WTC11 (cell line): ENCODE measurements at regions not wholly inside any gene's neighbourhood (a gene's known extent, or its start where the extent isn't known, plus 50 kb on each side); places are given as distances from the start of the nearest gene placed in this dataset.

Experiments
- ATAC-seq: fragments of 200-7000 bp; cut with Tn5 transposase; 2 replicates; pipeline ENCODE4 v1.10.0; 2021; ENCODE audit warnings: mild to moderate bottlenecking, moderate library complexity
- CTCF ChIA-PET: fragments of 300-600 bp; sonication (Branson Sonifier 250); formaldehyde crosslinking; loops from one replicate; lab custom pipeline; 2021; ENCODE audit warnings: antibody characterized with exemption; lab: Charles Lee
- POLR2A ChIA-PET: fragments of 350-600 bp; sonication (Branson Sonifier 250); formaldehyde crosslinking; loops from one replicate; lab custom pipeline; 2021; ENCODE audit warnings: antibody characterized with exemption; lab: Charles Lee
- DNase-seq: peaks from one replicate; pipeline ENCODE4 v3.0.0; 2021; ENCODE audit warnings: low spot score
- H3K27ac Mint-ChIP-seq: 2 replicates; pipeline ENCODE4 v1.8.0; 2021; ENCODE audit warnings: mixed read lengths
- H3K27me3 Mint-ChIP-seq: 2 replicates; pipeline ENCODE4 v1.8.0; 2021; ENCODE audit warnings: low read depth, mild to moderate bottlenecking, moderate library complexity, mixed read lengths
- H3K36me3 Mint-ChIP-seq: 2 replicates; pipeline ENCODE4 v1.8.0; 2021; ENCODE audit warnings: mixed read lengths
- H3K4me1 Mint-ChIP-seq: 2 replicates; pipeline ENCODE4 v1.8.0; 2022; ENCODE audit warnings: mixed read lengths
- H3K4me3 Mint-ChIP-seq: 2 replicates; pipeline ENCODE4 v1.8.0; 2021; ENCODE audit warnings: mild to moderate bottlenecking, moderate library complexity, mixed read lengths
- H3K9me3 Mint-ChIP-seq: 2 replicates; pipeline ENCODE4 v1.8.0; 2021; ENCODE audit warnings: mixed read lengths
- AFF4 ChIP-seq: sonication (generic); formaldehyde crosslinking; IDR thresholded peaks from 2 replicates; pipeline ENCODE4 v1.8.1; 2023; ENCODE audit warnings: mild to moderate bottlenecking, missing genetic modification reagents, borderline replicate concordance
- ARID4B ChIP-seq: sonication (generic); formaldehyde crosslinking; IDR thresholded peaks from 2 replicates; pipeline ENCODE4 v1.8.0; 2023; ENCODE audit warnings: missing genetic modification reagents, mild to moderate bottlenecking, borderline replicate concordance
- CREB1 ChIP-seq: sonication (generic); formaldehyde crosslinking; IDR thresholded peaks from 2 replicates; pipeline ENCODE4 v1.8.0; 2023; ENCODE audit warnings: mild to moderate bottlenecking, missing genetic modification reagents
- KAT7 ChIP-seq: sonication (generic); formaldehyde crosslinking; IDR thresholded peaks from 2 replicates; pipeline ENCODE4 v1.8.1; 2023; ENCODE audit warnings: missing genetic modification reagents, mild to moderate bottlenecking, borderline replicate concordance
- MAX ChIP-seq: sonication (generic); formaldehyde crosslinking; IDR thresholded peaks from 2 replicates; pipeline ENCODE4 v1.8.0; 2022; ENCODE audit warnings: mild to moderate bottlenecking, missing genetic modification reagents
- ZMAT4 ChIP-seq: fragments of 250-450 bp; sonication (Bioruptor Pico); IDR thresholded peaks from 2 replicates; pipeline ENCODE4 v1.9.0; 2021; ENCODE audit warnings: mild to moderate bottlenecking
- ZNF121 ChIP-seq: sonication (generic); formaldehyde crosslinking; IDR thresholded peaks from 2 replicates; pipeline ENCODE4 v1.8.0; 2023; ENCODE audit warnings: missing genetic modification reagents
- ZNF281 ChIP-seq: sonication (generic); formaldehyde crosslinking; IDR thresholded peaks from 2 replicates; pipeline ENCODE4 v1.8.0; 2023; ENCODE audit warnings: mild to moderate bottlenecking, missing genetic modification reagents
- ZNF423 ChIP-seq: fragments of 250-450 bp; sonication (Bioruptor Pico); IDR thresholded peaks from 2 replicates; pipeline ENCODE4 v2.1.2; 2022; ENCODE audit warnings: mild to moderate bottlenecking, moderate library complexity

GRCh38 chr16:85418978-85419491, 194.1 kb upstream of the GSE1 start:
- POLR2A ChIA-PET: no interaction called here
- Mint-ChIP-seq H3K9me3 (no peaks in the 10 kb centered on the region), H3K4me1 (peaks cover 26% of the 10 kb centered on the region), H3K4me3 (no peak overlapping the region), H3K27ac (no peak overlapping the region), H3K27me3 (no peaks in the 10 kb centered on the region), H3K36me3 (no peaks in the 10 kb centered on the region)
- peak; percentile 28 for DNase-seq
- no peak for TF ChIP-seq MAX (CRISPR knock-in tag)
- ATAC-seq: no peak
- CTCF ChIA-PET: interaction anchor here (0.8 to 7.9 kb wide), 19 partner anchors 9 to 304 kb away, joined by 3 to 229 read pairs (median 9); partner anchors contain the start of gene GSE1

GRCh38 chr16:85419503-85420408, 193.4 kb upstream of the GSE1 start:
- ChIA-PET POLR2A (interaction anchor here (1.4 kb wide), 1 partner anchor 17 kb away, joined by 4 read pairs; no protein-coding TSS in a partner anchor), CTCF (interaction anchor here (0.5 to 7.9 kb wide), 64 partner anchors 9 to 333 kb away, joined by 3 to 229 read pairs (median 5); partner anchors contain the start of genes GINS2 and GSE1)
- Mint-ChIP-seq H3K27me3 (no peaks in the 10 kb centered on the region), H3K27ac (no peak overlapping the region), H3K4me1 (peaks cover 26% of the 10 kb centered on the region), H3K36me3 (no peaks in the 10 kb centered on the region), H3K4me3 (no peak overlapping the region), H3K9me3 (no peaks in the 10 kb centered on the region)
- TF ChIP-seq ZNF121 (CRISPR knock-in tag) (peak; percentile 66), ZNF281 (CRISPR knock-in tag) (no peak)
- DNase-seq (peak; percentile 8), ATAC-seq (no peak)

GRCh38 chr16:85420501-85421337, 192.4 kb upstream of the GSE1 start:
- Mint-ChIP-seq H3K4me3 (no peak overlapping the region), H3K36me3 (no peaks in the 10 kb centered on the region), H3K27ac (no peak overlapping the region), H3K4me1 (peaks cover 26% of the 10 kb centered on the region), H3K27me3 (no peaks in the 10 kb centered on the region), H3K9me3 (no peaks in the 10 kb centered on the region)
- CTCF ChIA-PET: interaction anchor here (0.5 to 7.9 kb wide), 79 partner anchors 8 to 334 kb away, joined by 3 to 229 read pairs (median 5); partner anchors contain the start of genes GINS2 and GSE1
- DNase-seq (peak; percentile 73), ATAC-seq (peak; percentile 27)
- POLR2A ChIA-PET: interaction anchor here (1.4 kb wide), 1 partner anchor 18 kb away, joined by 4 read pairs; no protein-coding TSS in a partner anchor
- TF ChIP-seq ARID4B (no peak), CREB1 (no peak), ZNF121 (CRISPR knock-in tag) (0 out of 2 replicates have a peak, but pooled peaks have one; percentile 39), ZMAT4 (CRISPR knock-in tag) (no peak), ZNF281 (CRISPR knock-in tag) (0 out of 2 replicates have a peak, but pooled peaks have one; percentile 26), AFF4 (CRISPR knock-in tag) (no peak), ZNF423 (CRISPR knock-in tag) (no peak), KAT7 (no peak)
